ENCODE measurements at regions not wholly inside any gene's neighbourhood (a gene's known extent, or its start where the extent isn't known, plus 50 kb on each side); places are given as distances from the start of the nearest gene placed in this dataset.

DNA sequence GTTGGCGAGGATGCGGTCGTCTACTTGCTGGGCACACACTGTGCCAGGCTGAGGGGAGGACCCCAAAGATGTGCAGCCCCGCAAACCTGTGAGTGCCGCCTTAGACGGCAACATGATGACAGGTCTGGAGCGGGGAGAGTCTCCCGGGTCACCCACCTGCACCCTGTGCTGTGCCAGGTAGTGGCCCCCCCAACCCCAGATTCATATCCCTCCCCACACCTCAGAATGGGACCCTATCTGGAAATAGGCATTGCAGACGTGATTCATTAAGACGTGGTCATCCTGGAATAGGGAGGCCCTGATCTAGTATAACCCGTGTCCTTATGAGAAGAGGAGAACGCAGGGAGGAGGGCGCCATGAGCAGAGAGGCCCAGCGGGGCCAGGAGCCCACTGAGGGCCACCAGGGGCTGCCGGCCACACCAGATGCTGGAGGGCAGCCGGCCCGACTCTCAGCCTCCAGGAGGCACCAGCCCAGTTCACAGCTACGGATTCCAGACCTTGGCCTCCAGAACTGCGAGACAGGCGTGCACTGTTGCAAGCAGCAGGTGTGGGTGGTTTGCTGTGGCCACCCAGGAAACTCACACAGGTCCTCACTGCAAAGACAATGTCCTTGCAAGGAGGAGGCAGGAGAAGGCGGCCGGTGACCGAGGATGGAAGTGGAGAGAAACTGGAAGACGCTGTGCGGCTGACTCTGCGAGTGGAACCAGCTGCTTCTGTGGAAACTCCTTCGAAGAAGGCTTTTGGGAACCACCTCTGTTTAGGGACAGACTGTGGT is 131.9 kb upstream of the LPCAT1 start:
- no peak for TF ChIP-seq EZH2 (optimal IDR thresholded peaks at IDR 0.05; ENCODE audit: low read depth, low read length)
- TF ChIP-seq, protein P1, sequence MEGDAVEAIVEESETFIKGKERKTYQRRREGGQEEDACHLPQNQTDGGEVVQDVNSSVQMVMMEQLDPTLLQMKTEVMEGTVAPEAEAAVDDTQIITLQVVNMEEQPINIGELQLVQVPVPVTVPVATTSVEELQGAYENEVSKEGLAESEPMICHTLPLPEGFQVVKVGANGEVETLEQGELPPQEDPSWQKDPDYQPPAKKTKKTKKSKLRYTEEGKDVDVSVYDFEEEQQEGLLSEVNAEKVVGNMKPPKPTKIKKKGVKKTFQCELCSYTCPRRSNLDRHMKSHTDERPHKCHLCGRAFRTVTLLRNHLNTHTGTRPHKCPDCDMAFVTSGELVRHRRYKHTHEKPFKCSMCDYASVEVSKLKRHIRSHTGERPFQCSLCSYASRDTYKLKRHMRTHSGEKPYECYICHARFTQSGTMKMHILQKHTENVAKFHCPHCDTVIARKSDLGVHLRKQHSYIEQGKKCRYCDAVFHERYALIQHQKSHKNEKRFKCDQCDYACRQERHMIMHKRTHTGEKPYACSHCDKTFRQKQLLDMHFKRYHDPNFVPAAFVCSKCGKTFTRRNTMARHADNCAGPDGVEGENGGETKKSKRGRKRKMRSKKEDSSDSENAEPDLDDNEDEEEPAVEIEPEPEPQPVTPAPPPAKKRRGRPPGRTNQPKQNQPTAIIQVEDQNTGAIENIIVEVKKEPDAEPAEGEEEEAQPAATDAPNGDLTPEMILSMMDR (IDR thresholded peaks at IDR 0.05; ENCODE audit: low read length): no peak
